ENCODE measurements at regions not wholly inside any gene's neighbourhood (a gene's known extent, or its start where the extent isn't known, plus 50 kb on each side); places are given as distances from the start of the nearest gene placed in this dataset.

GRCh38 chr9:3043369-3043768 lies 199.5 kb upstream of the PUM3 start:
- no peak for TF ChIP-seq POLR2A (IDR thresholded peaks at IDR 0.05)
- no peak for TF ChIP-seq CTCF (IDR thresholded peaks at IDR 0.05)
